GM13977 (cell line): ENCODE measurements at regions not wholly inside any gene's neighbourhood (a gene's known extent, or its start where the extent isn't known, plus 50 kb on each side); places are given as distances from the start of the nearest gene placed in this dataset.
A peak's percentile ranks its signal among the peaks of the same experiment; 100 is the strongest.

Source experiments
- DNase-seq: peaks from one replicate; pipeline ENCODE4 v3.0.0; 2012; ENCODE audit warnings: low spot score
- CTCF ChIP-seq: IDR thresholded peaks from 2 replicates; pipeline ENCODE4 v1.5.1; 2012; ENCODE audit warnings: mild to moderate bottlenecking, control low read depth; ENCODE audit not compliant: insufficient read depth; ENCODE audit errors: extremely low read depth, missing control alignments
- in situ Hi-C: fragments of 300-500 bp; cut with MboI; formaldehyde crosslinking; loops from one replicate; pipeline ENCODE4 v1.12.0; 2022; ENCODE audit warnings: low sequenced_read_pairs, low pct_unique_long_range_greater_than_20kb, mixed read lengths, inconsistent platforms; ENCODE audit not compliant: unreplicated experiment

DNA sequence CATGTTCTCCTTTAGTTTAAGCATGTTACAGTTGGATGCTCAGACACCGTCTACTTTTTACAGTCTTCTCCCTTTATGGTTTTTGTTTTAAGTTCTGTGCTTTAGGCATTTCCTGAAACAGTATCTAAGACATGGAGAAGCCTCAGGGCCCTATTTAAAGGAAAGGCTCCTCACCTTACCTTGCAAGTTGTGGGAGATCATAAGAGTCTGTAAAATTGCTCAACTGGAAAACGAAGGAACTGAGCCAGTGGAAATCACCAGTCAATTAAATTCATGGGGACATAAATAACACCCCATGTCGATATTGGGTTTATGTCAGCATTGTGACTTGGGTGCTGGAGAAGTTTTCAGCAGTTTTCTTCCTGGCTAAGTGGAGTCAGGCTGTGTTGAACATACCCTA, 239.2 kb downstream of the KIF4B start:
- no peak for TF ChIP-seq CTCF
- no peak for DNase-seq
- in situ Hi-C loops, result no loop called here

DNA sequence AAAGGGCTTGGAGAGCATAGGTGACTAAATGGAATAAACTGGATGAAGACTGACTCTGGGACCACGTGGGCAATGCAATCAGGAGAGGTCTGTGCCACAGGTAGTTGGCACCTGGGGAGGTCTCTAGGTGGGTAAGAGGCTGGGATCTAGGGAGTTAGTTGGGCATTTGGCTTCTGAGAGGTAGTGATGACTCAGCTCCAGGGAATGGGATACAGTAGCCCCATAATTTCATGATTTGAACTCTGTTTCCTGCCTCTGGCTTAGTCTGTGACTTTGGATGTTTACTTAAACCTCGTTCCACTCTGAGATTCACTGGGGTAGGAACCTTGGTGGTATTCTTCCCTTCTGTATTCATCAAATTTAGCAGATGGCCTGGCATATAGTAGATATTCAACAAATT, 240.8 kb downstream of the KIF4B start:
- no peak for TF ChIP-seq CTCF
- in situ Hi-C loops, result no loop called here

GRCh38 chr5:155258161-155258560, 244.6 kb downstream of the KIF4B start:
- no peak for TF ChIP-seq CTCF
- no peak for DNase-seq
- in situ Hi-C loops, result no loop called here

More for the DNA sequence above, 240.8 kb downstream of the KIF4B start:
- DNase-seq, result no peak

GRCh38 chr5:155259648-155260047, 246.1 kb downstream of the KIF4B start:
- DNase-seq, result no peak
- in situ Hi-C loops, result no loop called here
- TF ChIP-seq CTCF, result no peak

GRCh38 chr5:155260798-155261197, 247.2 kb downstream of the KIF4B start:
- peak; percentile 23 for DNase-seq

DNA sequence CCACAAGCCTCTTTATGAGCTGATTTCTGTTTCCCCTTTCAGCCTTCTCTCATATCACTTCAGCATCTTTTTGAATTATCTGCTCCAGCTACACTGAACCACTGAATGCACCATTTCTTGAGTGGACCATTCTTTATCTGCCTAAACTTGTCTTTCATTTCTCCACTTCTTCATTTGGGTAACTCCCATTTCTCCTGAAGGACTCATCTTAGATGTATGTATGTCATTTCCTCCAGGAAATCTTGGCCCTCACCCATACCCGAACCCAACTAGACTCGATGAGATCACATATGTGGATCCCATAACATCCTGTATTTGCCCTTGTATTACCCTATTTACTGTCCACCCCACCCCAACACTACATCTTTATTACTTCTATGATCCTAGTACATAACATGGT, 249.8 kb downstream of the KIF4B start:
- DNase-seq, result no peak
- no peak for TF ChIP-seq CTCF
- in situ Hi-C loops, result no loop called here

More at GRCh38 chr5:155260798-155261197, 247.2 kb downstream of the KIF4B start:
- TF ChIP-seq CTCF, result peak; percentile 14
- in situ Hi-C loops, result no loop called here

- in situ Hi-C loops, result no loop called here
- TF ChIP-seq CTCF, result no peak
- no peak for DNase-seq
Measured at GRCh38 chr5:155264809-155265208, 251.3 kb downstream of the KIF4B start.
